ENCODE measurements at regions not wholly inside any gene's neighbourhood (a gene's known extent, or its start where the extent isn't known, plus 50 kb on each side); places are given as distances from the start of the nearest gene placed in this dataset.

DNA sequence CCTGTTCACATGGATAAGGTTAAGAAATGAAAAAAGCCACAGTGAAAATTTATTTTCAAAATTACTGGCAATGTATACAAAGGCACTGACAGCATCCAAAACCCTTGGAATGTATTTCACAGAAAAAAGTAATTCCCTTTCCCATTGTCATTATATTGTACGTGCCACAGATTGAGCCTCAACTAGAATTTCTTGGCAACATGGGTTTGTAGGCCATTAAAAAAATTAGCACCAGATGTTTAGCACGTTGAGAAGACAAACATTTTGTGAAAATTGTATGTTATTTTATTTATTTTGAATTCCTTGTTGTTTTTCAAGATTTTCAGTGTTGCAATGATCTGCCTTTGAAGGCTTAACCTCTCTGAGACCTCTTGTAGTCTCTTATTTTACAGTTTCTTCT is 76.3 kb upstream of the EPHB3 start:
- Histone ChIP-seq H3K27me3 (no peaks in the 10 kb centered on the region), H3K36me3 (no peaks in the 10 kb centered on the region), H3K4me3 (no peak overlapping the region), H3K27ac (no peak overlapping the region), H3K9me3 (no peaks in the 10 kb centered on the region), H3K4me1 (no peaks in the 10 kb centered on the region)
- TF ChIP-seq POLR2A (IDR thresholded peaks at IDR 0.05) = no peak
- TF ChIP-seq, protein P1, sequence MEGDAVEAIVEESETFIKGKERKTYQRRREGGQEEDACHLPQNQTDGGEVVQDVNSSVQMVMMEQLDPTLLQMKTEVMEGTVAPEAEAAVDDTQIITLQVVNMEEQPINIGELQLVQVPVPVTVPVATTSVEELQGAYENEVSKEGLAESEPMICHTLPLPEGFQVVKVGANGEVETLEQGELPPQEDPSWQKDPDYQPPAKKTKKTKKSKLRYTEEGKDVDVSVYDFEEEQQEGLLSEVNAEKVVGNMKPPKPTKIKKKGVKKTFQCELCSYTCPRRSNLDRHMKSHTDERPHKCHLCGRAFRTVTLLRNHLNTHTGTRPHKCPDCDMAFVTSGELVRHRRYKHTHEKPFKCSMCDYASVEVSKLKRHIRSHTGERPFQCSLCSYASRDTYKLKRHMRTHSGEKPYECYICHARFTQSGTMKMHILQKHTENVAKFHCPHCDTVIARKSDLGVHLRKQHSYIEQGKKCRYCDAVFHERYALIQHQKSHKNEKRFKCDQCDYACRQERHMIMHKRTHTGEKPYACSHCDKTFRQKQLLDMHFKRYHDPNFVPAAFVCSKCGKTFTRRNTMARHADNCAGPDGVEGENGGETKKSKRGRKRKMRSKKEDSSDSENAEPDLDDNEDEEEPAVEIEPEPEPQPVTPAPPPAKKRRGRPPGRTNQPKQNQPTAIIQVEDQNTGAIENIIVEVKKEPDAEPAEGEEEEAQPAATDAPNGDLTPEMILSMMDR (IDR thresholded peaks at IDR 0.05) = no peak
- intact Hi-C loops (cut with DNase I; ENCODE audit: low total_unique reads) = no loop called here
- no peak for DNase-seq

DNA sequence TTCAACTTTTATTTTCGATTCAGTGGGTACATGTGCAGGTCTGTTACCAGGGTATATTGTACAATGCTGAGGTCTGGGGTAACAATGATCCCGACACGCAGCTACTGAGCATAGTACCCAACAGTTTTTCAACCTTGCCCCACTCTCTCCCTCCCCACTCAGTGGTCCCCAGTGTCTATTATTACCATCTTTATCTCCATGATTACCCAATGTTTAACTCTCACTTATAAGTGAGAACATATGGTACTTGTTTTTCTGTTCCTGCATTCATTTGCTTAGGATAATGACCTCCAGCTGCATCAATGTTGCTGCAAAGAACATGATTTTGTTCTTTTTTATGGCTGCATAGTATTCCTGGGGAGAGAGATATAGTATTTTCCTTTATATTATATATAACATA is 75.7 kb upstream of the EPHB3 start:
- Histone ChIP-seq H3K4me3 (no peak overlapping the region), H3K9me3 (no peaks in the 10 kb centered on the region), H3K4me1 (no peaks in the 10 kb centered on the region), H3K36me3 (no peaks in the 10 kb centered on the region), H3K27me3 (peaks cover 0 to under 1% of the 10 kb centered on the region in 2 donors), H3K27ac (no peak overlapping the region)
- intact Hi-C loops (cut with DNase I; ENCODE audit: low total_unique reads) = no loop called here
- no peak for TF ChIP-seq POLR2A (IDR thresholded peaks at IDR 0.05)
- TF ChIP-seq, protein P1 (IDR thresholded peaks at IDR 0.05) = no peak
- no peak for DNase-seq

DNA sequence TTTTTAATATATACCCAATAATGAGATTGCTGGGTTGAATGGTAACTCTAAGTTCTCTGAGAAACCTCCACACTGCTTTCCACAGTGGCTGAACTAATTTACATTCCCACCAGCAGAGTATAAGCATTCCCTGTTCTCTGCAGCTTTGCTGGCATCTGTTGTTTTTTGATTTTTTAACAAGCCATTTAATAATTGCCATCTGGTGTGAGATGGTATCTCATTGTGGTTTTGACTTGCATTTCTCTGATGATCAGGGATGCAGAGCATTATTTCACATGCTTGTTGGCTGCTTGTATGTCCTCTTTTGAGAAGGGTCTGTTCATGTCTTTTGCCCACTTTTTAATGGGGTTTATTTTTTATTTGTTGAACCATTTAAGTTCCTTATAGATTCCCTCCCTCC is 75.0 kb upstream of the EPHB3 start:
- DNase-seq = no peak
- H3K9me3 ChIP-seq = no peaks in the 10 kb centered on the region
- peaks cover 0 to 3% of the 10 kb centered on the region in 2 donors for H3K27me3 ChIP-seq
- no peak for TF ChIP-seq POLR2A (IDR thresholded peaks at IDR 0.05)
- TF ChIP-seq, protein P1 (IDR thresholded peaks at IDR 0.05) = no peak
- no peaks in the 10 kb centered on the region for H3K36me3 ChIP-seq
- H3K27ac ChIP-seq = no peak overlapping the region
- intact Hi-C loops (cut with DNase I; ENCODE audit: low total_unique reads) = no loop called here
- H3K4me1 ChIP-seq = no peaks in the 10 kb centered on the region
- no peak overlapping the region for H3K4me3 ChIP-seq

DNA sequence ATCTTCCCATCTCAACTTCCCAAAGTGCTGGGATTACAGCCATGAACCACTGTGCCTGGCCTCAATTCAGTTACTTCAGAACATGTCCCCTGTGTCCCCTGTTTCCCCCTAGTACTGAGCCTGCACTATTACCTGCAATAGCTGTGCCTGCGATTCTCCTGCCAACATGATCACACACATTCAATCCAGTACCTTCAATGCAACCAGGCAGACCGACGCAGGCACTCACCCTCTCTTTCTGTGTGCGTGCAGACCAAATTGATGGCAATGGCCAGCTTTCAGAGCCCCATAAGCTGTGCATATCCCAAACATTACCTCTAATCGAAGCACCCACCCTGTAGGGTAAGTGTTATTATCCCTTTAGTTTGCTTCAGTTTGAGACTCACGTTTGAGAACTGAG is 73.0 kb upstream of the EPHB3 start:
- peaks cover 0 to 3% of the 10 kb centered on the region in 2 donors for H3K27me3 ChIP-seq
- TF ChIP-seq, protein P1 (IDR thresholded peaks at IDR 0.05) = no peak
- no peak for TF ChIP-seq POLR2A (IDR thresholded peaks at IDR 0.05)

DNA sequence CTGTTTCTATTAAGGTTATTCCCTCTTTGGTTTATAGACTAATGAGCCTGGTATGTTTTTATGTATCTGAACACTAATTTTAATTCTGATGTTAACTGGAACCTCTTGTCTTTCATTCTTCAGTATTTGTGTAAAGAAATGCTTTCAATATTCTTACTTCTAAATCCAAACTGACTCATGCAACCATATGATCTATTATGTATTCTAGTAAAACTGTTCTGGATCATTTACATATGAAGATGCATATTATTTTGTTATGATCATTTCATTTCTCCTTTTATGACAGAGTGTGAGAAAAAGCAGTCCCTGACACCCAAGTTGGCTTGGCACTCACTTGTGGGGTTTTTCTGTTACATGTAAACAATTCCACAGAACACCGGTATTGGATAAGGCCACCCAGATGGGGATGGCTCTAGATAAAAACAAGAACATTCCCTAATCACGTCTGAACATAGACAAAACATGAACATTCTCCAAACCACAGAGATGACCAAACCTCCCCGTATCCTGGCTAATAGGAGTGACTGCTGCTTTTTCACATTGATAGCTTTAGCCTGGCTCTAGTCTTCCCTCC is 72.2 kb upstream of the EPHB3 start:
- Histone ChIP-seq H3K4me1 (no peaks in the 10 kb centered on the region), H3K36me3 (no peaks in the 10 kb centered on the region), H3K27me3 (peaks cover 0 to 3% of the 10 kb centered on the region in 2 donors), H3K4me3 (no peak overlapping the region), H3K9me3 (no peaks in the 10 kb centered on the region), H3K27ac (no peak overlapping the region)
- TF ChIP-seq POLR2A (IDR thresholded peaks at IDR 0.05) = no peak
- TF ChIP-seq, protein P1 (IDR thresholded peaks at IDR 0.05) = no peak
- intact Hi-C loops (cut with DNase I; ENCODE audit: low total_unique reads) = no loop called here
- DNase-seq = no peak

More for the DNA sequence above, 73.0 kb upstream of the EPHB3 start:
- intact Hi-C loops (cut with DNase I; ENCODE audit: low total_unique reads) = no loop called here
- no peak for DNase-seq
- H3K36me3 ChIP-seq = no peaks in the 10 kb centered on the region
- no peak overlapping the region for H3K27ac ChIP-seq
- H3K9me3 ChIP-seq = no peaks in the 10 kb centered on the region
- no peak overlapping the region for H3K4me3 ChIP-seq
- H3K4me1 ChIP-seq = no peaks in the 10 kb centered on the region
